Upper lobe of right lung (tissue), 1 donor: ENCODE measurements at regions not wholly inside any gene's neighbourhood (a gene's known extent, or its start where the extent isn't known, plus 50 kb on each side); places are given as distances from the start of the nearest gene placed in this dataset.

ENCODE experiments used
- ATAC-seq: fragments of 200-7000 bp; cut with Tn5 transposase; one replicate; pipeline ENCODE4 v1.9.1; 2020; ENCODE audit warnings: mild to moderate bottlenecking, moderate library complexity
- DNase-seq: peaks from one replicate; pipeline ENCODE4 v3.0.0-alpha.2; 2020
- H3K27ac ChIP-seq: fragments of 200-600 bp; one replicate; pipeline ENCODE4 v1.8.0; 2022
- H3K27me3 ChIP-seq: fragments of 200-600 bp; one replicate; pipeline ENCODE4 v1.8.0; 2022; ENCODE audit warnings: mild to moderate bottlenecking
- H3K36me3 ChIP-seq: fragments of 200-600 bp; one replicate; pipeline ENCODE4 v1.8.0; 2022
- H3K4me1 ChIP-seq: fragments of 200-600 bp; one replicate; pipeline ENCODE4 v1.8.0; 2022
- H3K4me3 ChIP-seq: fragments of 200-600 bp; one replicate; pipeline ENCODE4 v1.8.0; 2022; ENCODE audit warnings: mild to moderate bottlenecking
- H3K9me3 ChIP-seq: fragments of 200-600 bp; one replicate; pipeline ENCODE4 v1.8.0; 2022
- intact Hi-C: fragments of 100-400 bp; cut with DNase I; formaldehyde crosslinking; loops from one replicate; pipeline ENCODE4 v1.11.0; 2022
- TF ChIP-seq, protein P1 (sequence below): fragments of 200-600 bp; IDR thresholded peaks from one replicate; pipeline ENCODE4 v1.8.0; 2022; ENCODE audit warnings: antibody characterized with exemption
- donor health status: DM: no; HTN: yes; CAD: no; lungs with severe emphysema.

DNA sequence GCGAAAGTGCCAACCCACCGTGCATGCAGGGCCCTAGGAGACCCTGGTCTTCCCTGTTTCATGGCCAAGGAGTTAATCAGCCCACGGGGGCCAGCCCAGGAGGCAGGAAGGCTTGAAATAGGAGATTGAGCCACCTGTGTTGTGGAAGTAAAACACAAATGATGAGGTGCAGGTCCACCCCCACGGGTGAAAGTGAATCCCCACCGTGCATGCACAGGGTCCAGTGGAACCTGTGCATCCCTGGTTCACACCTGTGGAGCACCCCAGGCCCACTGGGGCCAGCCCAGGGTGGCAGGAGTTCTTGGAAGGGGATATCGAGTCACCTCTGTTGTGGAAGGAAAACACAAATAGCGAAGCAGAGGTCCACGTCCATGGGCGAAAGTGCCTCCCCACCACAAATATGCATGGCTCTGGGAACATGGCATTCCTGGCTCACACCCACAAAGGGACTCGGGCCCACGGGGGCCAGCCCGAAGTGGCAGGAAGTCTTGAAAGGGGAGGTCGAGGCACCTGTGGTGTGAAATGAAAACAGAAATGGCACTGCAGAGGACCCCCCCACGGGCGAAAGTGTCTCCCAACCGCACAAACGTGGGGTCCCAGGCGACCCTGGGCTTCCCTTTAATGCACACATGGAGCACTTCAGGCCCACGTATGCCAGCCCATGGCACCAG is 381.5 kb downstream of the ALG10 start:
- Histone ChIP-seq H3K27me3 (no peaks in the 10 kb centered on the region), H3K9me3 (peaks cover 24% of the 10 kb centered on the region), H3K27ac (no peak overlapping the region), H3K36me3 (no peaks in the 10 kb centered on the region), H3K4me3 (no peak overlapping the region), H3K4me1 (no peaks in the 10 kb centered on the region)
- TF ChIP-seq, protein P1, sequence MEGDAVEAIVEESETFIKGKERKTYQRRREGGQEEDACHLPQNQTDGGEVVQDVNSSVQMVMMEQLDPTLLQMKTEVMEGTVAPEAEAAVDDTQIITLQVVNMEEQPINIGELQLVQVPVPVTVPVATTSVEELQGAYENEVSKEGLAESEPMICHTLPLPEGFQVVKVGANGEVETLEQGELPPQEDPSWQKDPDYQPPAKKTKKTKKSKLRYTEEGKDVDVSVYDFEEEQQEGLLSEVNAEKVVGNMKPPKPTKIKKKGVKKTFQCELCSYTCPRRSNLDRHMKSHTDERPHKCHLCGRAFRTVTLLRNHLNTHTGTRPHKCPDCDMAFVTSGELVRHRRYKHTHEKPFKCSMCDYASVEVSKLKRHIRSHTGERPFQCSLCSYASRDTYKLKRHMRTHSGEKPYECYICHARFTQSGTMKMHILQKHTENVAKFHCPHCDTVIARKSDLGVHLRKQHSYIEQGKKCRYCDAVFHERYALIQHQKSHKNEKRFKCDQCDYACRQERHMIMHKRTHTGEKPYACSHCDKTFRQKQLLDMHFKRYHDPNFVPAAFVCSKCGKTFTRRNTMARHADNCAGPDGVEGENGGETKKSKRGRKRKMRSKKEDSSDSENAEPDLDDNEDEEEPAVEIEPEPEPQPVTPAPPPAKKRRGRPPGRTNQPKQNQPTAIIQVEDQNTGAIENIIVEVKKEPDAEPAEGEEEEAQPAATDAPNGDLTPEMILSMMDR: no peak
- no peak for ATAC-seq
- peak; percentile 50 for DNase-seq
- intact Hi-C loops: no loop called here

DNA sequence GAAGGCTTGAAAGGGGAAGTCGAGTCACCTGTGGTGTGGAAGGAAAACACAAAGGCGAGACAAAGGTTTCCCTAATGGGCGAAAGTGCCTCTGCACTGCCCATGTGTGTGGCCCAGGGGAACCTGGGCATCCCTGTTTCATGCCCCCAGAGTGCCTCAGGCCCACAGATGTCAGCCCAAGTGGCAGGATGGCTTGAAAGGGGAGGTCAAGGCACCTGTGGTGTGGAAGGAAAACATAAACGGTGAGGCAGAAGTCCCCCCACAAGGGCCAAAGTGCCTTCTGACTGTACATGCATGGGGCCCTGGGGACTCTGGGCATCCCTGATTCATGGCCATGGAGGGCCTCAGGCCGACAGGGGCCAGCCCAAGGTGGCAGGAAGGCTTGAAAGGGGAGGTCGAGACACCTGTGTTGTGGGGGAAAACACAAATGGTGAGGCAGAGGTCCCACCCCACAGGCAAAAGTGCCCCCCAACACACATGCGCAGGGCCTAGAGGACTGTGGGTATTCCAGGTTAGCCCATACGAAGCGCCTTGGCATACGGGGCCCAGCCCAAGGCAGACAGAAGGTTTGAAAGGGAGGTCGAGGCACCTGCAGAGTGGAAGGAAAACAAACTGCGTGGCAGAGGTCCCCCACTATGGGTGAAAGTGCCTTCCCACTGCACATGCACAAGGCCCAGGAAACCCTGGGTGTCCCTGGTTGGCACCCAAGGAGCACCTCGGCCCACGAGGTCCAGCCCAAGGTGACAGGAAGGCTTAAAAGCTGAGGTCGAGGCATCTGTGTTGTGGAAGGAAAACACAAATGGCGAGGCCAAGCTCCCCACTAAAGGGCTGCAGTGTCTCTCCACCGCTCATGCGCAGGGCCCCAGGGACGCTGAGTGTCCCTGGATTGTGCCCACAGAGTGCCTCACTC is 382.3 kb downstream of the ALG10 start:
- H3K27ac ChIP-seq: no peak overlapping the region
- TF ChIP-seq, protein P1: no peak
- H3K4me1 ChIP-seq: no peaks in the 10 kb centered on the region
- intact Hi-C loops: no loop called here
- H3K9me3 ChIP-seq: peaks cover 26% of the 10 kb centered on the region
- H3K4me3 ChIP-seq: no peak overlapping the region
- DNase-seq (peak; percentile 23), ATAC-seq (no peak)
- H3K36me3 ChIP-seq: no peaks in the 10 kb centered on the region
- H3K27me3 ChIP-seq: no peaks in the 10 kb centered on the region

DNA sequence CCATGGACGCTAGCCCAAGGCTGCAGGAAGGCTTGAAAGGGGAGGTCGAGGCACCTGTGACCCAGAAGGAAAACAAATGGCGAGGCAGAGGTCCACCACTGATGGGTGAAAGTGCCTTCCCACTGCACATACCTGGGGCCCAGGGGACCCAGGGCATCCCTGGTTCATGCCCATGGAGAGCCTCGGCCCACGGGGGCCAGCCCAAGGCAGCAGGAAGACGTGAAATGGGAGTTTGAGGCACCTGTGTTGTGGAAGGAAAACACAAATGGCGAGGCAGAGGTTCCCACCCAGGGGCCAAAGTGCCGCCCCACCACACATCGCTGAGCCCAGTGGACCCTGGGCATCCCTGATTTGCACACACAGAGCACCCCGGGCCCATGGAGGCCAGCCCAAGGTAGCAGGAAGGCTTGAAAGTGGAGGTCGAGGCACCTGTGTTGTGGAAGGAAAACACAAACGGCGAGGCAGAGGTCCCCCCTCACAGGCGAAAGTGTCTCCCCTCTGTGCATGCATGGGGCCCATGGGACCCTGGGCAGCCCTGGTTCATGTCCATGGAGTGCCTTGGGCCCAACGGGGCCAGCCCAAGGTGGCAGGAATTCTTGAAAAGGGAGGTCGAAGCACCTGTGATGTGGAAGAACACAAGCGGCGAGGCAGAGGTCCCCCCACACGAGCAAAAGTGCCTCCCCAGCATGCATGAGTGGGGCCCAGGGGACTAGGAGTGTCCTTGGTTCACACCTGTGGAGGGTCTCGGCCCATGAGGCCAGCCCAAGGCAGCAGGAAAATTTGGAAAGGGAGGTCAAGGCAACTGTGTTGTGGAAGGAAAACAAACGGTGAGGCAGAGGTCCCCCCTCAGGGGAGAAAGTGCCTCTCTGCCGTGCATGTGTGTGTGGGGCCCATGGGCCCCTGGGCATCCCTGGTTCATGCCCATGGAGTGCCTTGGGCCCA is 383.3 kb downstream of the ALG10 start:
- H3K4me1 ChIP-seq: no peaks in the 10 kb centered on the region
- no peaks in the 10 kb centered on the region for H3K27me3 ChIP-seq
- no peak overlapping the region for H3K27ac ChIP-seq
- TF ChIP-seq, protein P1: no peak
- DNase-seq (peak; percentile 43), ATAC-seq (no peak)
- no peaks in the 10 kb centered on the region for H3K36me3 ChIP-seq
- peaks cover 29% of the 10 kb centered on the region for H3K9me3 ChIP-seq
- no peak overlapping the region for H3K4me3 ChIP-seq
- intact Hi-C loops: no loop called here

DNA sequence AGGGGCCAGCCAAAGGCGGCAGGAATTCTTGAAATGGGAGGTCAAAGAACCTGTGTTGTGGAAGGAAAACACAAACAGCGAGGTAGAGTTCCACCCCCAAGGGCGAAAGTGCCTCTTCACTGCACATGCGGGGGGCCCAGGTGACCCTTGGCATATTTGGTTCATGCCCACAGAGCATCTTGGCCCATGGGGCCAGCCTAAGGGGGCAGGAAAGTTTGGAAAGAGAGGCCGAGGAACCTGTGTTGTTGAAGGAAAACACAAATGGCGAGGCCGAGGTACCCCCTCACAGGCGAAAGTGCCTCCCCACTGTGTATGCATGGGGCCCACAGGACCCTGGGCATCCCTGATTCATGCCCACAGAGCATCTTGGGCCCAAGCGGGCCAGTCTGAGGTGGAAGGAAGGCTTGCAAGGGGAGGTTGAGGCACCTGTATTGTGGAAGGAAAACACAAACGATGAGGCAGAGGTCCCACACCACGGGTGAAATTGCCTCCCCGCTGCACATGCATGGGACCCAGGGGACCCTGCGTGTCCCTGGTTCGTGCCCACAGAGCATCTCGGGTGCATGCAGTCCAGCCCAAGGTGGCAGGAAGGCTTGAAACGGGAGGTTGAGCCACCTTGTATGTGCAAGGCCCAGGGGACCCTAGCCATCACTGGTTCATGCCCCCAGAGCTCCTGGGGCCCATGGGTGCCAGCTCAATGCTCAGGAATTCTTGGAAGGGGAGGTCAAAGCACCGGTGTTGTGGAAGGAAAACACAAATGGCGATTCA is 384.1 kb downstream of the ALG10 start:
- intact Hi-C loops: no loop called here
- Histone ChIP-seq H3K27me3 (no peaks in the 10 kb centered on the region), H3K4me1 (no peaks in the 10 kb centered on the region), H3K4me3 (no peak overlapping the region), H3K27ac (no peak overlapping the region), H3K9me3 (peaks cover 31% of the 10 kb centered on the region), H3K36me3 (no peaks in the 10 kb centered on the region)
- TF ChIP-seq, protein P1: no peak
- DNase-seq (peak; percentile 50), ATAC-seq (no peak)

DNA sequence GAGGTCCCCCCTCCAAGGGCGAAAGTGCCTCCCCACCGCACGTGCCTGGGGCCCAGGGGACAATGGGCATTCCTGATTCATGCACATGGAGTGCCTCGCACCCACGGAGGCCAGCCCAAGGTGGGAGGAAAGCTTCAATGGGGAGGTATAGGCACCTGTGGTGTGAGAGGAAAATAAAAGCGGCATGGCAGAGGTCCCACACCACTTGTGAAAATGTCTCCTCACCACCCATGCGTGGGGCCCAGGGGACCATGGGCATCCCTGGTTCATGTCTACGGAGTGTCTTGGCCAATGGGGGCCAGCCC is 384.7 kb downstream of the ALG10 start:
- no peak overlapping the region for H3K27ac ChIP-seq
- no peak overlapping the region for H3K4me3 ChIP-seq
- no peaks in the 10 kb centered on the region for H3K4me1 ChIP-seq
- H3K9me3 ChIP-seq: peaks cover 35% of the 10 kb centered on the region
- TF ChIP-seq, protein P1: no peak
- H3K36me3 ChIP-seq: no peaks in the 10 kb centered on the region
- no peaks in the 10 kb centered on the region for H3K27me3 ChIP-seq
- no peak for DNase-seq
- intact Hi-C loops: no loop called here
- peak; percentile 13 for ATAC-seq
